HepG2 (cell line): ENCODE measurements at regions not wholly inside any gene's neighbourhood (a gene's known extent, or its start where the extent isn't known, plus 50 kb on each side); places are given as distances from the start of the nearest gene placed in this dataset.

Experiments
- ATAC-seq: fragments of 200-7000 bp; cut with Tn5 transposase; 3 replicates; pipeline ENCODE4 v1.9.1; 2020; ENCODE audit warnings: mild to moderate bottlenecking, moderate library complexity
- BruUV-seq: library from RNA; stranded (reverse); fragments of 400-500 nt; replicated peaks from 2 replicates; lab custom pipeline; 2021; lab: Mats Ljungman, UMichigan
- CTCF ChIA-PET: fragments of 300-600 bp; formaldehyde crosslinking; extraction: SDS; loops from one replicate; lab custom pipeline; 2021; ENCODE audit warnings: low total read pairs, inconsistent platforms, low intra/inter-chr PET ratio; lab: Yijun Ruan, JAX
- POLR2A ChIA-PET: fragments of 350-600 bp; sonication (Branson Sonifier 250); formaldehyde crosslinking; loops from one replicate; lab custom pipeline; 2020; ENCODE audit warnings: antibody characterized with exemption, inconsistent platforms; lab: Yijun Ruan, JAX
- DNase-seq: peaks from one replicate; pipeline ENCODE4 v3.0.0-alpha.2; 2015; ENCODE audit warnings: low spot score
- FAIRE-seq: peaks from 3 replicates; lab custom pipeline; 2011; peaks lifted over from hg19 to GRCh38; lab: Jason Lieb, UNC
- H2AFZ ChIP-seq: one replicate; pipeline ENCODE4 v1.6.1; 2011; ENCODE audit warnings: low read length, inconsistent platforms
- H3K27ac ChIP-seq: fragments of 300-600 bp; 3 replicates; pipeline ENCODE4 v1.8.0; 2011; ENCODE audit warnings: mixed run types, mild to moderate bottlenecking, mixed read lengths, low read length, inconsistent platforms; ENCODE audit not compliant: insufficient read depth; ENCODE audit errors: extremely low read length
- H3K27me3 ChIP-seq, 2 experiments: fragments of 200-600 bp in 1 of 2; 2 replicates in 1 of 2; 3 replicates in 1 of 2; pipeline versions ENCODE4 v1.6.0 to v1.8.0; 2011; ENCODE audit warnings: low read length in 2 of 2, mild to moderate bottlenecking in 2 of 2, moderate library complexity in 2 of 2, inconsistent platforms in 1 of 2; ENCODE audit not compliant: insufficient read depth in 2 of 2, control insufficient read depth in 1 of 2
- H3K36me3 ChIP-seq, 2 experiments: fragments of 200-600 bp in 1 of 2; replicated peaks in 1 of 2; 2 replicates in 1 of 2; 3 replicates in 1 of 2; pipeline versions ENCODE4 v1.5.1 to v1.8.0; 2011; ENCODE audit warnings: low read length in 2 of 2, inconsistent platforms in 1 of 2; ENCODE audit not compliant: insufficient read depth in 2 of 2, control insufficient read depth in 1 of 2
- H3K4me1 ChIP-seq: 2 replicates; pipeline ENCODE4 v1.5.1; 2012; ENCODE audit warnings: low read length, inconsistent platforms; ENCODE audit not compliant: insufficient read depth
- H3K4me2 ChIP-seq: 2 replicates; pipeline ENCODE4 v1.6.0; 2011; ENCODE audit warnings: low read depth, low read length, inconsistent platforms
- H3K4me3 ChIP-seq, 3 experiments: fragments of 200-600 bp in 1 of 3; sonication (generic), shearing (Covaris generic) in 1 of 3; replicated peaks in 1 of 3; 2 replicates each; pipeline ENCODE4 v1.5.1; 2011 to 2016; ENCODE audit warnings: low read length in 3 of 3, inconsistent platforms in 2 of 3, low read depth in 2 of 3, mild to moderate bottlenecking in 2 of 3, control low read depth in 1 of 3, mixed read lengths in 1 of 3; ENCODE audit not compliant: insufficient read depth in 1 of 3
- H3K79me2 ChIP-seq: one replicate; pipeline ENCODE4 v1.6.1; 2011; ENCODE audit warnings: low read length, inconsistent platforms; ENCODE audit not compliant: insufficient read depth
- H3K9ac ChIP-seq: 2 replicates; pipeline ENCODE4 v1.6.0; 2011; ENCODE audit warnings: mild to moderate bottlenecking, low read depth, low read length, inconsistent platforms; ENCODE audit not compliant: insufficient read depth
- H3K9me3 ChIP-seq: 2 replicates; pipeline ENCODE4 v1.5.1; 2012; ENCODE audit warnings: mild to moderate bottlenecking, low read length
- H4K20me1 ChIP-seq: 2 replicates; pipeline ENCODE4 v1.6.0; 2011; ENCODE audit warnings: inconsistent platforms, mild to moderate bottlenecking, low read length, moderate library complexity; ENCODE audit not compliant: insufficient read depth
- ATF1 ChIP-seq: IDR thresholded peaks from 2 replicates; pipeline ENCODE4 v1.6.1; 2016; ENCODE audit warnings: mild to moderate bottlenecking, control low read depth
- CREM ChIP-seq, 2 experiments: sonication (generic) in 1 of 2; formaldehyde crosslinking in 1 of 2; IDR thresholded peaks; 2 replicates each; pipeline versions ENCODE4 v1.4.0 to v1.6.1; 2016 to 2020; ENCODE audit warnings: antibody characterized with exemption in 1 of 2, mild to moderate bottlenecking in 1 of 2, missing genetic modification reagents in 1 of 2
- IRX3 ChIP-seq: sonication (generic); formaldehyde crosslinking; IDR thresholded peaks from 2 replicates; pipeline ENCODE4 v1.8.1; 2023; ENCODE audit warnings: mild to moderate bottlenecking, low read depth, missing genetic modification reagents, borderline replicate concordance
- KMT2B ChIP-seq: IDR thresholded peaks from 2 replicates; pipeline ENCODE4 v1.6.1; 2016; ENCODE audit warnings: missing genetic modification reagents, missing compliant biosample characterization
- NFYC ChIP-seq: IDR thresholded peaks from 2 replicates; pipeline ENCODE4 v1.6.1; 2016; ENCODE audit warnings: missing genetic modification reagents, missing compliant biosample characterization
- PATZ1 ChIP-seq: sonication (generic); formaldehyde crosslinking; IDR thresholded peaks from 2 replicates; pipeline ENCODE4 v1.4.0; 2020; ENCODE audit warnings: missing genetic modification reagents
- POGK ChIP-seq: sonication (generic); formaldehyde crosslinking; conservative IDR thresholded peaks from 2 replicates; pipeline ENCODE4 v1.8.0; 2022; ENCODE audit warnings: mild to moderate bottlenecking, moderate library complexity, missing genetic modification reagents
- SYNCRIP ChIP-seq: fragments of 200-400 bp; formaldehyde crosslinking; IDR thresholded peaks from 2 replicates; pipeline ENCODE4 v1.6.1; 2018; ENCODE audit warnings: mild to moderate bottlenecking, low read depth, low read length; ENCODE audit not compliant: insufficient read depth
- TFDP1 ChIP-seq: IDR thresholded peaks from 2 replicates; pipeline ENCODE4 v1.6.1; 2016; ENCODE audit warnings: missing compliant biosample characterization, missing genetic modification reagents, borderline replicate concordance
- TP53 ChIP-seq: sonication (generic); formaldehyde crosslinking; conservative IDR thresholded peaks from 2 replicates; pipeline ENCODE4 v1.4.0; 2020; ENCODE audit warnings: missing genetic modification reagents
- WIZ ChIP-seq: sonication (generic); formaldehyde crosslinking; IDR thresholded peaks from 2 replicates; pipeline ENCODE4 v1.5.1; 2020; ENCODE audit warnings: mild to moderate bottlenecking, missing genetic modification reagents
- YEATS4 ChIP-seq: sonication (generic); formaldehyde crosslinking; IDR thresholded peaks from 2 replicates; pipeline ENCODE4 v1.4.0; 2020; ENCODE audit warnings: missing genetic modification reagents, borderline replicate concordance
- ZNF121 ChIP-seq: sonication (generic); formaldehyde crosslinking; IDR thresholded peaks from 2 replicates; pipeline ENCODE4 v1.5.0; 2020; ENCODE audit warnings: mild to moderate bottlenecking, missing genetic modification reagents
- ZNF230 ChIP-seq: sonication (generic); formaldehyde crosslinking; IDR thresholded peaks from 2 replicates; pipeline ENCODE4 v1.4.0; 2020; ENCODE audit warnings: mild to moderate bottlenecking, missing genetic modification reagents
- ZNF3 ChIP-seq: IDR thresholded peaks from 2 replicates; pipeline ENCODE4 v1.7.0; 2017; ENCODE audit warnings: inconsistent platforms
- ZNF639 ChIP-seq: conservative IDR thresholded peaks from 2 replicates; pipeline ENCODE4 v1.6.1; 2018; ENCODE audit warnings: missing genetic modification reagents
- ZNF782 ChIP-seq: sonication (generic); formaldehyde crosslinking; IDR thresholded peaks from 2 replicates; pipeline ENCODE4 v1.4.0; 2020; ENCODE audit warnings: missing genetic modification reagents, mild to moderate bottlenecking, borderline replicate concordance
- WGBS: methylation state at CpG from one replicate; pipeline ENCODE4 v1.1.6; 2017; ENCODE audit warnings: low lambda C conversion rate; 5-methylcytosine and 5-hydroxymethylcytosine counted together
- in situ Hi-C: cut with HindIII; loops from 2 replicates; pipeline ENCODE4 v1.10.0; 2017; ENCODE audit warnings: low pct_unique_long_range_greater_than_20kb; ENCODE audit not compliant: extremely low pct_ligation_motif_present
- intact Hi-C: fragments of 100-400 bp; cut with micrococcal nuclease; formaldehyde crosslinking; loops from one replicate; pipeline ENCODE4 v1.10.0; 2022; ENCODE audit not compliant: unreplicated experiment
- TF ChIP-seq, protein P1 (sequence below): IDR thresholded peaks from 2 replicates; pipeline ENCODE4 v1.6.1; 2016; ENCODE audit warnings: mild to moderate bottlenecking, missing biosample characterization, missing genetic modification reagents

DNA sequence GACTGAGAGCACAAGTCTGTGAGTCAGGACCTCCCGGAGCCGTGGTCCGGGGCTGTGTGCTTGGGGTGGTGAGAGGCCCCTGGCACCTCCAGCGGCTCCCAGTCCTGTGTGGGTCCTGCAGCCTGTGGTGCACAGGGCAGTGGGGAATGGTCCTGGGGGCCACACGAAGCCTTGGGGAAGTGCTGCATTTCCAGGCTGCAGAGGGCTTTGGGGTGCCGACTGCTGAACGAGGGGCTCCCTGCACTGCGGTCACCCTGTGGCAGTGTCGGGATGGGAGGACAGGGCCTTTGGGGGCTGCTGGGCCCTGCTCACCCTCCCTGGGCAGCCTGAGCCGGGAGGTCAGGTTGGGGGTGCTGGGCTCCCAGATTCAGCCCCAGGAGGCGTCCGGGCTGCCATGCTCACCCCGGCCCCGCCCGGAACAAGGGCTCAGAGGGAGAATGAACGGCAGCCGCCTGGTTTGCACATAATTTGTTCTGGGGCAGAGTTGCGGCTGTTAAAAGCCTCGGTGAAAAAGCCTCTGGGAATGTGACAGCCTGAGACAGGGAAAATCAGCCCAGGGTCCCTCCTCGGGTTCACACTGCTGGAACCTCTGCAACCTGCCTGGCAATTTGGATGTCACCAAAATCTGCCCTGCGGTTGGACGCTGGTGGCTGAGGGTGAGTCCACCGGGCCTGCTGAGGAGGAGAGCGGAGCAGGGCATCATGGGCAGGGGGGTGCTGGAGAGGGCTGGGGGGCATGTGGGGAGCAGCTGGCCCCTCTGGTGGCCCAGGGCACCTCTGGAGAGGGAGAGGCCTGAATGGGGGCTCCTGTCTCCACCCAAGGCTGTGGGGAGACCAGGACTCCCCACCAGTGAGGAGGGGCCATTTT, 109.2 kb downstream of the KIF26A start:
- FAIRE-seq: no peak
- no peak overlapping the region for H3K9ac ChIP-seq
- TF ChIP-seq, protein P1, sequence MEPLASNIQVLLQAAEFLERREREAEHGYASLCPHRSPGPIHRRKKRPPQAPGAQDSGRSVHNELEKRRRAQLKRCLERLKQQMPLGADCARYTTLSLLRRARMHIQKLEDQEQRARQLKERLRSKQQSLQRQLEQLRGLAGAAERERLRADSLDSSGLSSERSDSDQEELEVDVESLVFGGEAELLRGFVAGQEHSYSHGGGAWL: no peak
- TF ChIP-seq ZNF782 (CRISPR knock-in tag): no peak
- TF ChIP-seq ATF1 (CRISPR knock-in tag): no peak
- TF ChIP-seq POGK: no peak
- TF ChIP-seq SYNCRIP: no peak
- no peak for TF ChIP-seq TFDP1 (CRISPR knock-in tag)
- TF ChIP-seq ZNF3: no peak
- no peak for TF ChIP-seq ZNF639 (CRISPR knock-in tag)
- no peak for TF ChIP-seq KMT2B (CRISPR knock-in tag)
- no peak for TF ChIP-seq WIZ
- TF ChIP-seq PATZ1 (CRISPR knock-in tag): no peak
- no peak for TF ChIP-seq CREM (IDR thresholded peaks at IDR 0.05)
- TF ChIP-seq CREM (CRISPR knock-in tag; IDR thresholded peaks at IDR 0.05): no peak
- no peak for TF ChIP-seq ZNF230 (CRISPR knock-in tag)
- TF ChIP-seq ZNF121 (CRISPR knock-in tag): no peak
- TF ChIP-seq TP53: no peak
- no peak for TF ChIP-seq NFYC (CRISPR knock-in tag)
- no peak for TF ChIP-seq IRX3 (CRISPR knock-in tag)
- no peak for TF ChIP-seq YEATS4 (CRISPR knock-in tag)

More for the DNA sequence above, 109.2 kb downstream of the KIF26A start:
- intact Hi-C loops: no loop called here
- H4K20me1 ChIP-seq: no peaks in the 10 kb centered on the region
- H3K27ac ChIP-seq: no peak overlapping the region
- no peak for ATAC-seq
- H2AFZ ChIP-seq: no peak overlapping the region
- no peak overlapping the region for H3K4me2 ChIP-seq
- DNase-seq: no peak
- in situ Hi-C loops: no loop called here
- H3K27me3 ChIP-seq: peaks cover 2 to 13% of the 10 kb centered on the region in 2 experiments; a peak in 3 of 5 replicates
- no peaks in the 10 kb centered on the region for H3K9me3 ChIP-seq
- H3K4me1 ChIP-seq: no peaks in the 10 kb centered on the region
- ChIA-PET CTCF (no interaction called here), POLR2A (no interaction called here)
- 37% methylated on average over 10 of the region's 24 CpGs for WGBS
- H3K4me3 ChIP-seq: no peak overlapping the region
- BruUV-seq: no TSS peak
- H3K36me3 ChIP-seq: no peaks in the 10 kb centered on the region
- H3K79me2 ChIP-seq: no peaks in the 10 kb centered on the region
